ENCODE measurements at regions not wholly inside any gene's neighbourhood (a gene's known extent, or its start where the extent isn't known, plus 50 kb on each side); places are given as distances from the start of the nearest gene placed in this dataset.
"Not testable (repeated sequence)": the region's sequence is repeated elsewhere in the genome, so short reads cannot be mapped to it uniquely, and the experiment has no call there.

- TF ChIP-seq, protein P1, sequence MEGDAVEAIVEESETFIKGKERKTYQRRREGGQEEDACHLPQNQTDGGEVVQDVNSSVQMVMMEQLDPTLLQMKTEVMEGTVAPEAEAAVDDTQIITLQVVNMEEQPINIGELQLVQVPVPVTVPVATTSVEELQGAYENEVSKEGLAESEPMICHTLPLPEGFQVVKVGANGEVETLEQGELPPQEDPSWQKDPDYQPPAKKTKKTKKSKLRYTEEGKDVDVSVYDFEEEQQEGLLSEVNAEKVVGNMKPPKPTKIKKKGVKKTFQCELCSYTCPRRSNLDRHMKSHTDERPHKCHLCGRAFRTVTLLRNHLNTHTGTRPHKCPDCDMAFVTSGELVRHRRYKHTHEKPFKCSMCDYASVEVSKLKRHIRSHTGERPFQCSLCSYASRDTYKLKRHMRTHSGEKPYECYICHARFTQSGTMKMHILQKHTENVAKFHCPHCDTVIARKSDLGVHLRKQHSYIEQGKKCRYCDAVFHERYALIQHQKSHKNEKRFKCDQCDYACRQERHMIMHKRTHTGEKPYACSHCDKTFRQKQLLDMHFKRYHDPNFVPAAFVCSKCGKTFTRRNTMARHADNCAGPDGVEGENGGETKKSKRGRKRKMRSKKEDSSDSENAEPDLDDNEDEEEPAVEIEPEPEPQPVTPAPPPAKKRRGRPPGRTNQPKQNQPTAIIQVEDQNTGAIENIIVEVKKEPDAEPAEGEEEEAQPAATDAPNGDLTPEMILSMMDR (IDR thresholded peaks at IDR 0.05; ENCODE audit: insufficient read depth, low read depth, low read length, missing control alignments), result no peak
- no peak for DNase-seq (ENCODE audit: low read depth)
Observed at GRCh38 chr5:1641041-1641440, 117.3 kb upstream of the LPCAT1 start.

DNA sequence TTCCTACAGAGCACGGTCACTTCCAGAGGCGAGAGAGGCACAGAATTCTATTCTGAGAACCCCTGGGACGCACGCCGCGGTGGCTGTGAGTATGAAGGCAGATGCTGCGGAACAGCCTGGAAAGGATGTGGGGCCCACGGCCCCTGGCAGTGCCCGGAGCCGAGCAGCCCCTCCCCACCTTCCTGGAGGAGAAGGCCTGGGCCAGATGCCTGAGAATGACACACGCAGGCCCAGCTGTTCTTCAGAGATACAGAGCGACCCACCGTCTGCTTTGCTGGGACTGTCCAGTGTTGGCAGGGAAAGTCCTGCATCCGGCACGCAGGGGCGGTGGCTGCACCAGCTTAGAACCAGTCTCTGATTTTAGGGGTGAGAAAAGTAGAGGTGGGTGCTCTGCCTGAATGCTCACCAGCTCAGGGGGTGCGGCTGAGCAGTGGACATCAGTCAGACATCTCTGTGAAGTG lies 116.7 kb upstream of the LPCAT1 start:
- no peak for DNase-seq (ENCODE audit: low read depth)
- TF ChIP-seq, protein P1 (IDR thresholded peaks at IDR 0.05; ENCODE audit: insufficient read depth, low read depth, low read length, missing control alignments), result no peak
- no peak overlapping the region for H3K4me3 ChIP-seq (ENCODE audit: low read length)

More at GRCh38 chr5:1641041-1641440, 117.3 kb upstream of the LPCAT1 start:
- no peak overlapping the region for H3K4me3 ChIP-seq (ENCODE audit: low read length)

DNA sequence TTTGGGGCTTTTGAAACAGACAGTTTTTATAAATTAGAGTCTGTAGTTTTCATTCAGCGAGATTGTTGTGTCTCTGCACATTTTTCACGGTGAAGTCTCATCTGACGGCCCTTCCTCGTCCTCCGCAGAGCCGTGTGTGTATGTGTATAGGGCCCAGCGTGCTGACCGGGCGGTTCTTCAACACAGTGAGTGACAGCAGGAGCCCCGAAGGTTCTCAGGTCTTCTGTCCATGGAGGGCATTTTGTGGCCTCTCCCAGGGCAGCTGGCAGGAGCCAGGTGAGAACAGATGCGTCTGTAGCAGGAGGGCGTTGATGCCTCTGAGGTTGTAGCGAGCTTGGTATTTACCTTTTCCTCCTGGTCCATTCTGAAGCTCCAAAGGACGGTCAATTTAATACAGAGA lies 116.0 kb upstream of the LPCAT1 start:
- no peak overlapping the region for H3K4me3 ChIP-seq (ENCODE audit: low read length)
- no peak for DNase-seq (ENCODE audit: low read depth)
- TF ChIP-seq, protein P1 (IDR thresholded peaks at IDR 0.05; ENCODE audit: insufficient read depth, low read depth, low read length, missing control alignments), result no peak

GRCh38 chr5:1638658-1639400 lies 115.1 kb upstream of the LPCAT1 start:
- DNase-seq (ENCODE audit: low read depth), result no peak
- no peak overlapping the region for H3K4me3 ChIP-seq (ENCODE audit: low read length)
- TF ChIP-seq, protein P1 (IDR thresholded peaks at IDR 0.05; ENCODE audit: insufficient read depth, low read depth, low read length, missing control alignments), result no peak

- DNase-seq (ENCODE audit: low read depth), result no peak
- H3K4me3 ChIP-seq (ENCODE audit: low read length), result no peak overlapping the region
- TF ChIP-seq, protein P1 (IDR thresholded peaks at IDR 0.05; ENCODE audit: insufficient read depth, low read depth, low read length, missing control alignments), result no peak
Observed at GRCh38 chr5:1637639-1638481, 114.1 kb upstream of the LPCAT1 start.

- DNase-seq (ENCODE audit: low read depth), result no peak
- TF ChIP-seq, protein P1 (IDR thresholded peaks at IDR 0.05; ENCODE audit: insufficient read depth, low read depth, low read length, missing control alignments), result no peak
- no peak overlapping the region for H3K4me3 ChIP-seq (ENCODE audit: low read length)
Observed at GRCh38 chr5:1636981-1637638, 113.3 kb upstream of the LPCAT1 start.

DNA sequence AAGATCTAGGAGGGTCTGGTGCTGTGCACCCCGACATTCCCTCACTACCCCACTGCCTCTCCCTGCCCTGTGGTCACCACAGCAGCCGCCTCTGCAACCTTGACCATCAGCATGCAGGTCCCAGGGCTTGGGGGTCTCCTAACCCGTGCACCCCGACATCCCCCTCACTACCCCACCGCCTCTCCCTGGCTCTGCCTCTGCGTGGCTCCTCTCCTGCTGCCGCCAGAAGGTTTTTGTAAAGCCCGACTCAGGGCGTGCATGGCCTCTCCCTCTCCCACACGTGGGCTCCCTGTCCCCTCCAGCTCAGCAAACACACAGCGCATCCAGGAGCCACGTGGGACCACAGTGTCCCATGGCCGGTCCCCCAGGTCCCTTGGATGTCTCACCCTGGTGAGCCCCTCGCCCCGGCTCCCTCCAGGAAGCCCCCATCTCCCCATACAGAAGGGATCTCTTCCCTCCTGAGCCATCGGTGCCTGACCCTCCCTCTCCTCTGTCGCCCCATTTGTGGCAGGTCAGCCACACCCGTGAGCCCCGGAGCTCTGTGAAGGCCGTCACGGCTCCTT lies 112.5 kb upstream of the LPCAT1 start:
- H3K4me3 ChIP-seq (ENCODE audit: low read length); DNase-seq (ENCODE audit: low read depth): not testable (repeated sequence)

GRCh38 chr5:1635477-1635876 lies 111.7 kb upstream of the LPCAT1 start:
- not testable (repeated sequence) for H3K4me3 ChIP-seq (ENCODE audit: low read length); DNase-seq (ENCODE audit: low read depth)
